ENCODE measurements at regions not wholly inside any gene's neighbourhood (a gene's known extent, or its start where the extent isn't known, plus 50 kb on each side); places are given as distances from the start of the nearest gene placed in this dataset.

DNA sequence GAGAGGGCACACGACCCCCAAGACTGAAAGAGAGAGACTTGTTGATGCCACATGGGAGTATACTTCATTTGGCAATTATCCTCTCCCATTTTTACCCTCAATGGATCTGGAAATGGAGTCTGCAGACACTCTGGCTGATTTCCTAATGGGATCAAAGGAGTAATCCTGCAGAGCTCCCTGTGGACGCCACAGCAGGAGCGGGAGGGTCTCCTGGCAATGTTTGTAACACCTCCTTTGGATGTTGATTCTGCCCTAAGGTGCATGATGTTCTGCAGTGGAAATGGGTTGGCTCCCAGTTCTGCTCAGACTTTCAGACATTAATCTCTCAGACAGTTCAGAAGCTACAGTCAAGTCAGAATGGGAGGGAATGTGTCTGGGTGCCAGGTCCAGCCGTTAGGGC is 166.0 kb upstream of the WDR11 start:
- TF ChIP-seq EZH2phosphoT487 (IDR thresholded peaks at IDR 0.05; ENCODE audit: borderline replicate concordance, low read length): no peak
- no peak for TF ChIP-seq CTCF (IDR thresholded peaks at IDR 0.05; ENCODE audit: low read depth, low read length, poor library complexity, severe bottlenecking)
- no peaks in the 10 kb centered on the region for H3K9me2 ChIP-seq (replicated peaks; ENCODE audit: control insufficient read depth, low read length)
- no peaks in the 10 kb centered on the region for H3K9me3 ChIP-seq (ENCODE audit: control insufficient read depth, insufficient read depth, low read length)
- no peak overlapping the region for H3K27ac ChIP-seq (ENCODE audit: low read depth, low read length)
- no peaks in the 10 kb centered on the region for H4K20me1 ChIP-seq (ENCODE audit: control insufficient read depth, insufficient read depth, low read depth, low read length)
- no peaks in the 10 kb centered on the region for H3F3A ChIP-seq (ENCODE audit: control insufficient read depth, insufficient read depth)
- H3K4me3 ChIP-seq (ENCODE audit: low read length): no peak overlapping the region
- no peak overlapping the region for H3K4me2 ChIP-seq (ENCODE audit: low read length)
- H3K27me3 ChIP-seq (ENCODE audit: control insufficient read depth, low read length): no peaks in the 10 kb centered on the region
- no peaks in the 10 kb centered on the region for H3K36me3 ChIP-seq (ENCODE audit: control insufficient read depth, low read length)
- H3K4me1 ChIP-seq (ENCODE audit: control insufficient read depth, low read length): no peaks in the 10 kb centered on the region
- H3K79me2 ChIP-seq (ENCODE audit: control insufficient read depth, low read length): no peaks in the 10 kb centered on the region

DNA sequence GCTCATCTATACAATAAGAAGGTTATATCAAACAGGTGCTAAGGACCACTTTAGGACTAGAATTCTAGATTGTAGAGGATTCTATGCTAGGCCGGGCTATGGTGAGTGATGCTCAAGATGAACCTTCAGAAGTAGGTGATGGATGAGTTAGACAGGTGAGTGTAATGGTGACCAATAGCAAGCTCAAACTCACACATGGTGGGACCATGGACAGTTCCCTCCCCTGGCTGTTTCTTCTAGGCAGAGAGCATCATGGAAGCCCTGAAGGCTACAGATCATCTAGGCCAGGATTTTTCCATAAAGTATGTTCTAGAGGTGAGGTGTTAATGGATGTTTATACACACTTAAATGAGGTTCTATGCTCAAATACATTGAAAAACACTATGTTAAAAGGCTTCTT is 162.2 kb upstream of the WDR11 start:
- Histone ChIP-seq H3F3A (ENCODE audit: control insufficient read depth, insufficient read depth) (no peaks in the 10 kb centered on the region), H3K79me2 (ENCODE audit: control insufficient read depth, low read length) (no peaks in the 10 kb centered on the region), H3K4me1 (ENCODE audit: control insufficient read depth, low read length) (no peaks in the 10 kb centered on the region), H3K9me2 (replicated peaks; ENCODE audit: control insufficient read depth, low read length) (no peaks in the 10 kb centered on the region), H3K27ac (ENCODE audit: low read depth, low read length) (no peak overlapping the region), H3K4me3 (ENCODE audit: low read length) (no peak overlapping the region), H3K36me3 (ENCODE audit: control insufficient read depth, low read length) (no peaks in the 10 kb centered on the region), H4K20me1 (ENCODE audit: control insufficient read depth, insufficient read depth, low read depth, low read length) (no peaks in the 10 kb centered on the region), H3K4me2 (ENCODE audit: low read length) (no peak overlapping the region), H3K27me3 (ENCODE audit: control insufficient read depth, low read length) (no peaks in the 10 kb centered on the region), H3K9me3 (ENCODE audit: control insufficient read depth, insufficient read depth, low read length) (no peaks in the 10 kb centered on the region)
- TF ChIP-seq EZH2phosphoT487 (IDR thresholded peaks at IDR 0.05; ENCODE audit: borderline replicate concordance, low read length): no peak
- no peak for TF ChIP-seq CTCF (IDR thresholded peaks at IDR 0.05; ENCODE audit: low read depth, low read length, poor library complexity, severe bottlenecking)

GRCh38 chr10:120689777-120690529 is 161.2 kb upstream of the WDR11 start:
- Histone ChIP-seq H3K4me2 (ENCODE audit: low read length) (no peak overlapping the region), H3K79me2 (ENCODE audit: control insufficient read depth, low read length) (no peaks in the 10 kb centered on the region), H3K27ac (ENCODE audit: low read depth, low read length) (no peak overlapping the region), H3F3A (ENCODE audit: control insufficient read depth, insufficient read depth) (no peaks in the 10 kb centered on the region), H3K36me3 (ENCODE audit: control insufficient read depth, low read length) (no peaks in the 10 kb centered on the region), H4K20me1 (ENCODE audit: control insufficient read depth, insufficient read depth, low read depth, low read length) (no peaks in the 10 kb centered on the region), H3K9me3 (ENCODE audit: control insufficient read depth, insufficient read depth, low read length) (no peaks in the 10 kb centered on the region), H3K27me3 (ENCODE audit: control insufficient read depth, low read length) (no peaks in the 10 kb centered on the region), H3K4me1 (ENCODE audit: control insufficient read depth, low read length) (no peaks in the 10 kb centered on the region), H3K9me2 (replicated peaks; ENCODE audit: control insufficient read depth, low read length) (no peaks in the 10 kb centered on the region), H3K4me3 (ENCODE audit: low read length) (no peak overlapping the region)
- TF ChIP-seq EZH2phosphoT487 (IDR thresholded peaks at IDR 0.05; ENCODE audit: borderline replicate concordance, low read length) (no peak), CTCF (IDR thresholded peaks at IDR 0.05; ENCODE audit: low read depth, low read length, poor library complexity, severe bottlenecking) (no peak)

Measured in DOHH2 (cell line).